ENCODE measurements at regions not wholly inside any gene's neighbourhood (a gene's known extent, or its start where the extent isn't known, plus 50 kb on each side); places are given as distances from the start of the nearest gene placed in this dataset.

- Histone ChIP-seq H3K9ac (ENCODE audit: insufficient read depth, low read depth, low read length) (no peak overlapping the region), H3K4me2 (ENCODE audit: low read depth, low read length) (no peak overlapping the region), H3K9me3 (ENCODE audit: low read length) (no peaks in the 10 kb centered on the region), H3K4me3 (replicated peaks in 1 of 3; ENCODE audit: insufficient read depth in 1 of 3, low read depth in 2 of 3, low read length in 3 of 3) (no peak overlapping the region), H3K27ac (ENCODE audit: extremely low read length, insufficient read depth, low read length) (no peak overlapping the region), H2AFZ (ENCODE audit: low read length) (no peak overlapping the region), H3K36me3 (replicated peaks in 1 of 2; ENCODE audit: control insufficient read depth in 1 of 2, insufficient read depth in 2 of 2, low read length in 2 of 2) (no peaks in the 10 kb centered on the region), H4K20me1 (ENCODE audit: insufficient read depth, low read length) (no peaks in the 10 kb centered on the region), H3K79me2 (ENCODE audit: insufficient read depth, low read length) (no peaks in the 10 kb centered on the region), H3K4me1 (ENCODE audit: insufficient read depth, low read length) (no peaks in the 10 kb centered on the region), H3K27me3 (ENCODE audit: control insufficient read depth in 1 of 2, insufficient read depth in 2 of 2, low read length in 2 of 2) (no peaks in the 10 kb centered on the region)
- BruUV-seq (replicated peaks) = no TSS peak
- no peak for FAIRE-seq
- no CpG with 5 or more reads among the region's 2 CpGs for WGBS (ENCODE audit: low lambda C conversion rate)
- in situ Hi-C loops (cut with HindIII; ENCODE audit: extremely low pct_ligation_motif_present, low pct_unique_long_range_greater_than_20kb) (no loop called here), intact Hi-C loops (cut with micrococcal nuclease; ENCODE audit: unreplicated experiment) (no loop called here)
- POLR2A ChIA-PET = no interaction called here
- no peak for DNase-seq (ENCODE audit: low spot score)
- TF ChIP-seq HDAC6 (IDR thresholded peaks at IDR 0.05; ENCODE audit: low read depth, low read length) (no peak), ZFP91 (CRISPR knock-in tag; IDR thresholded peaks at IDR 0.05; ENCODE audit: borderline replicate concordance) (no peak), ZNF468 (CRISPR knock-in tag; IDR thresholded peaks at IDR 0.05) (no peak), ZNF720 (CRISPR knock-in tag; IDR thresholded peaks at IDR 0.05) (no peak), TERF1 (CRISPR knock-in tag; IDR thresholded peaks at IDR 0.05) (no peak), ZNF703 (CRISPR knock-in tag; IDR thresholded peaks at IDR 0.05; ENCODE audit: borderline replicate concordance) (no peak), ZNF614 (CRISPR knock-in tag; IDR thresholded peaks at IDR 0.05; ENCODE audit: borderline replicate concordance) (no peak), ZNF331 (CRISPR knock-in tag; IDR thresholded peaks at IDR 0.05) (no peak), TOE1 (CRISPR knock-in tag; IDR thresholded peaks at IDR 0.05) (no peak)
- no peak for ATAC-seq
- CTCF ChIA-PET (ENCODE audit: low intra/inter-chr PET ratio, low total read pairs) = no interaction called here
Measured at GRCh38 chrX:63927848-63928247, 142.8 kb upstream of the ARHGEF9 start.

All from HepG2 (cell line).